SK-N-SH (cell line): ENCODE measurements at regions not wholly inside any gene's neighbourhood (a gene's known extent, or its start where the extent isn't known, plus 50 kb on each side); places are given as distances from the start of the nearest gene placed in this dataset.

Experiments
- CTCF ChIA-PET: fragments of 300-600, 350-600 bp; formaldehyde crosslinking; extraction: SDS; loops from one replicate; lab custom pipeline; 2021; lab: Yijun Ruan, JAX
- POLR2A ChIA-PET: fragments of 350-600 bp; sonication (Branson Sonifier 250); formaldehyde crosslinking; extraction: SDS; loops from one replicate; lab custom pipeline; 2020; ENCODE audit warnings: antibody characterized with exemption, inconsistent platforms; lab: Yijun Ruan, JAX
- DNase-seq: peaks from one replicate; pipeline ENCODE4 v3.0.0; 2012
- H2AFZ ChIP-seq: fragments of 200-600 bp; sonication (generic); 2 replicates; pipeline ENCODE4 v1.8.1; 2016; ENCODE audit warnings: antibody characterized with exemption, mild to moderate bottlenecking, low read depth
- H3F3A ChIP-seq: fragments of 200-600 bp; sonication (generic); replicated peaks from 2 replicates; pipeline ENCODE3; 2016; ENCODE audit warnings: antibody characterized with exemption, mild to moderate bottlenecking; ENCODE audit not compliant: insufficient read depth
- H3K27ac ChIP-seq, 2 experiments: fragments of 200-500 bp in 1 of 2; fragments of 200-600 bp in 1 of 2; sonication (Bioruptor generic) in 1 of 2; sonication (generic), shearing (Covaris generic) in 1 of 2; 2 replicates each; pipeline versions ENCODE4 v1.5.1 to v1.6.1; 2014 to 2016; ENCODE audit warnings: low read depth in 2 of 2, inconsistent platforms in 1 of 2, low read length in 1 of 2, mild to moderate bottlenecking in 1 of 2, mixed read lengths in 1 of 2
- H3K27me3 ChIP-seq: fragments of 200-600 bp; sonication (generic), shearing (Covaris generic); 2 replicates; pipeline ENCODE4 v1.6.1; 2016; ENCODE audit warnings: mixed run types; ENCODE audit not compliant: insufficient read depth
- H3K36me3 ChIP-seq, 2 experiments: fragments of 200-500 bp in 1 of 2; fragments of 200-600 bp in 1 of 2; sonication (Bioruptor generic) in 1 of 2; sonication (generic) in 1 of 2; replicated peaks in 1 of 2; 2 replicates each; pipeline versions ENCODE3 to v1.5.1; 2014 to 2016; ENCODE audit warnings: low read length in 1 of 2, mild to moderate bottlenecking in 1 of 2; ENCODE audit not compliant: insufficient read depth in 2 of 2, control insufficient read depth in 1 of 2
- H3K4me1 ChIP-seq, 2 experiments: fragments of 200-500 bp in 1 of 2; fragments of 200-600 bp in 1 of 2; sonication (Bioruptor generic) in 1 of 2; sonication (generic), shearing (Covaris generic) in 1 of 2; 2 replicates each; pipeline versions ENCODE4 v1.5.1 to v1.6.1; 2014 to 2016; ENCODE audit warnings: low read depth in 1 of 2, low read length in 1 of 2, mixed run types in 1 of 2; ENCODE audit not compliant: insufficient read depth in 2 of 2, control insufficient read depth in 1 of 2
- H3K4me2 ChIP-seq: fragments of 200-600 bp; sonication (generic), shearing (Covaris generic); 2 replicates; pipeline ENCODE4 v1.6.1; 2017; ENCODE audit warnings: mixed run types
- H3K4me3 ChIP-seq, 2 experiments: fragments of 200-500 bp in 1 of 2; fragments of 200-600 bp in 1 of 2; sonication (Bioruptor generic) in 1 of 2; sonication (generic), shearing (Covaris generic) in 1 of 2; 2 replicates each; pipeline versions ENCODE4 v1.5.1 to v1.8.1; 2014 to 2016; ENCODE audit warnings: low read depth in 2 of 2, inconsistent platforms in 1 of 2, low read length in 1 of 2, mild to moderate bottlenecking in 1 of 2, mixed read lengths in 1 of 2, moderate library complexity in 1 of 2
- H3K79me2 ChIP-seq: fragments of 200-600 bp; sonication (generic); 2 replicates; pipeline ENCODE4 v1.8.1; 2017; ENCODE audit warnings: mild to moderate bottlenecking; ENCODE audit not compliant: insufficient read depth
- H3K9ac ChIP-seq: fragments of 200-600 bp; sonication (generic); 2 replicates; pipeline ENCODE4 v1.6.1; 2017; ENCODE audit warnings: mixed run types
- H3K9me2 ChIP-seq: fragments of 200-600 bp; sonication (generic); 2 replicates; pipeline ENCODE4 v1.6.1; 2017; ENCODE audit warnings: mixed run types
- H3K9me3 ChIP-seq: fragments of 200-600 bp; sonication (generic); 2 replicates; pipeline ENCODE4 v1.6.1; 2017; ENCODE audit warnings: mixed run types, mild to moderate bottlenecking, moderate library complexity
- H4K20me1 ChIP-seq: fragments of 200-600 bp; sonication (generic); 2 replicates; pipeline ENCODE4 v1.6.1; 2017; ENCODE audit warnings: mild to moderate bottlenecking, mixed run types; ENCODE audit not compliant: insufficient read depth
- CHD2 ChIP-seq: fragments of 150-350 bp; IDR thresholded peaks from 2 replicates; pipeline ENCODE4 v1.6.1; 2018; ENCODE audit warnings: low read length; ENCODE audit not compliant: partially characterized antibody
- CTCF ChIP-seq: fragments of 200-600 bp; sonication (generic); IDR thresholded peaks from 2 replicates; pipeline ENCODE4 v1.6.1; 2017; ENCODE audit warnings: antibody characterized with exemption, mild to moderate bottlenecking, moderate library complexity
- EP300 ChIP-seq, 2 experiments: IDR thresholded peaks; 2 replicates each; pipeline versions ENCODE4 v1.4.0 to v1.6.1; 2012; ENCODE audit warnings: borderline replicate concordance in 1 of 2, low read depth in 1 of 2, low read length in 1 of 2
- EZH2phosphoT487 ChIP-seq: fragments of 200-600 bp; sonication (generic); IDR thresholded peaks from 2 replicates; pipeline ENCODE4 v1.6.1; 2017; ENCODE audit warnings: low read depth, mixed run types, mild to moderate bottlenecking, antibody characterized with exemption, moderate library complexity, borderline replicate concordance
- FOXJ3 ChIP-seq: sonication (generic); formaldehyde crosslinking; IDR thresholded peaks from 2 replicates; pipeline ENCODE4 v1.5.1; 2020; ENCODE audit warnings: mild to moderate bottlenecking, missing genetic modification reagents
- MEF2A ChIP-seq: IDR thresholded peaks from 2 replicates; pipeline ENCODE4 v1.4.0; 2012; ENCODE audit warnings: low read depth, borderline replicate concordance
- NFIC ChIP-seq: IDR thresholded peaks from 2 replicates; pipeline ENCODE4 v1.4.0; 2012; ENCODE audit warnings: borderline replicate concordance
- PBX3 ChIP-seq: IDR thresholded peaks from 2 replicates; pipeline ENCODE4; 2012
- RAD21 ChIP-seq: IDR thresholded peaks from 2 replicates; pipeline ENCODE4 v1.6.1; 2012; ENCODE audit warnings: mild to moderate bottlenecking, low read length
- RXRA ChIP-seq: IDR thresholded peaks from 2 replicates; pipeline ENCODE4 v1.4.0; 2012; ENCODE audit warnings: low read depth, mild to moderate bottlenecking, borderline replicate concordance
- TAF1 ChIP-seq: IDR thresholded peaks from 2 replicates; pipeline ENCODE4 v1.6.1; 2012; ENCODE audit warnings: low read depth, mild to moderate bottlenecking, low read length, moderate library complexity, borderline replicate concordance
- TEAD4 ChIP-seq: IDR thresholded peaks from 2 replicates; pipeline ENCODE4 v1.4.0; 2012; ENCODE audit warnings: mild to moderate bottlenecking, borderline replicate concordance; ENCODE audit not compliant: insufficient read depth
- USF1 ChIP-seq: IDR thresholded peaks from 2 replicates; pipeline ENCODE4 v1.4.0; 2012; ENCODE audit warnings: low read depth, borderline replicate concordance
- WGBS: methylation state at CpG from one replicate; pipeline ENCODE4 v1.1.6; 2017; ENCODE audit warnings: low lambda C conversion rate; 5-methylcytosine and 5-hydroxymethylcytosine counted together

- POLR2A ChIA-PET, result no interaction called here
- no peak overlapping the region for H3K27ac ChIP-seq
- no peak overlapping the region for H2AFZ ChIP-seq
- H3K9me3 ChIP-seq, result no peaks in the 10 kb centered on the region
- H3K36me3 ChIP-seq, result no peaks in the 10 kb centered on the region
- no peaks in the 10 kb centered on the region for H3F3A ChIP-seq
- DNase-seq, result no peak
- no peaks in the 10 kb centered on the region for H3K79me2 ChIP-seq
- CTCF ChIA-PET, result no interaction called here
- no peak overlapping the region for H3K4me3 ChIP-seq
- no peaks in the 10 kb centered on the region for H3K27me3 ChIP-seq
- no peak overlapping the region for H3K4me2 ChIP-seq
- TF ChIP-seq RXRA, result no peak
- TF ChIP-seq USF1, result no peak
- no peak for TF ChIP-seq EP300 (IDR thresholded peaks at IDR 0.05; ENCODE audit: borderline replicate concordance in 1 of 2, low read depth in 1 of 2, low read length in 1 of 2)
- no peak for TF ChIP-seq CHD2
- no peak for TF ChIP-seq NFIC
- H3K9me2 ChIP-seq, result no peaks in the 10 kb centered on the region
- H3K4me1 ChIP-seq, result no peaks in the 10 kb centered on the region
- WGBS, result 24% methylated on average over 2 of the region's 6 CpGs
- H4K20me1 ChIP-seq, result no peaks in the 10 kb centered on the region
- H3K9ac ChIP-seq, result no peak overlapping the region
Observed at GRCh38 chr6:77172578-77172977, 290.7 kb downstream of the HTR1B start.

DNA sequence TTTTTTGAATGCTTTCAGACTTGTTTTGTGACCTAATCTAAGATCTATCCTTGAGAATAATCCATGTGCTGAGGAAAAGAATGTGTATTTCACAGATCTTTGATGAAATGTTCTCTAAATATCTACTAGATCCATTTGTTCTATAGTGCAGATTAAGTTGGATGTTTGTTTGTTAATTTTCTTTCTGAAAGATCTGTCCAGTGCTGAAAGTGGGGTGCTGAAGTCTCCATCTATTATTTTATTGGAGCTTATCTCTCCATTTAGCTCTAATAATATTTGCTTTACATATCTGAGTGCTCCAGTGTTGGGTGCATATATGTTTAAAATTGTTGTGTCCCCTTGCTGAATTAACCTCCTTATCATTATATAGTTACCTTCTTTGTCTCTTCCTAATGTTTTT is 303.6 kb downstream of the HTR1B start:
- H2AFZ ChIP-seq, result no peak overlapping the region
- H3K9me2 ChIP-seq, result no peaks in the 10 kb centered on the region
- DNase-seq, result no peak
- H3K4me1 ChIP-seq, result no peaks in the 10 kb centered on the region
- no peak overlapping the region for H3K4me2 ChIP-seq
- no peak overlapping the region for H3K4me3 ChIP-seq
- no peaks in the 10 kb centered on the region for H3K79me2 ChIP-seq
- CTCF ChIA-PET, result no interaction called here
- no peak for TF ChIP-seq TEAD4
- no peak for TF ChIP-seq EZH2phosphoT487
- TF ChIP-seq RAD21, result no peak
- no peak for TF ChIP-seq MEF2A
- TF ChIP-seq CTCF, result no peak
- TF ChIP-seq PBX3, result no peak
- no peak for TF ChIP-seq EP300 (IDR thresholded peaks at IDR 0.05; ENCODE audit: borderline replicate concordance in 1 of 2, low read depth in 1 of 2, low read length in 1 of 2)
- no peak for TF ChIP-seq FOXJ3 (CRISPR knock-in tag)
- TF ChIP-seq TAF1, result no peak
- H3F3A ChIP-seq, result no peaks in the 10 kb centered on the region
- no peak overlapping the region for H3K27ac ChIP-seq
- POLR2A ChIA-PET, result no interaction called here
- no peak overlapping the region for H3K9ac ChIP-seq
- H3K36me3 ChIP-seq, result no peaks in the 10 kb centered on the region
- H3K9me3 ChIP-seq, result no peaks in the 10 kb centered on the region
- no peaks in the 10 kb centered on the region for H4K20me1 ChIP-seq
- H3K27me3 ChIP-seq, result no peaks in the 10 kb centered on the region
